OCI-LY1 (cell line): ENCODE measurements at regions not wholly inside any gene's neighbourhood (a gene's known extent, or its start where the extent isn't known, plus 50 kb on each side); places are given as distances from the start of the nearest gene placed in this dataset.

ENCODE experiments used
- EZH2 ChIP-seq: fragments of 200-600 bp; sonication (generic), shearing (Covaris generic); IDR thresholded peaks from 2 replicates; pipeline ENCODE4 v1.8.0; 2017; ENCODE audit warnings: borderline replicate concordance, mixed run types, mild to moderate bottlenecking, antibody characterized with exemption, low read length, moderate library complexity, mixed read lengths
- TF ChIP-seq, protein P1 (sequence below): fragments of 200-600 bp; sonication (generic), shearing (Covaris generic); IDR thresholded peaks from 2 replicates; pipeline ENCODE4 v1.5.1; 2017; ENCODE audit warnings: mild to moderate bottlenecking, antibody characterized with exemption, low read length, moderate library complexity, mixed read lengths

DNA sequence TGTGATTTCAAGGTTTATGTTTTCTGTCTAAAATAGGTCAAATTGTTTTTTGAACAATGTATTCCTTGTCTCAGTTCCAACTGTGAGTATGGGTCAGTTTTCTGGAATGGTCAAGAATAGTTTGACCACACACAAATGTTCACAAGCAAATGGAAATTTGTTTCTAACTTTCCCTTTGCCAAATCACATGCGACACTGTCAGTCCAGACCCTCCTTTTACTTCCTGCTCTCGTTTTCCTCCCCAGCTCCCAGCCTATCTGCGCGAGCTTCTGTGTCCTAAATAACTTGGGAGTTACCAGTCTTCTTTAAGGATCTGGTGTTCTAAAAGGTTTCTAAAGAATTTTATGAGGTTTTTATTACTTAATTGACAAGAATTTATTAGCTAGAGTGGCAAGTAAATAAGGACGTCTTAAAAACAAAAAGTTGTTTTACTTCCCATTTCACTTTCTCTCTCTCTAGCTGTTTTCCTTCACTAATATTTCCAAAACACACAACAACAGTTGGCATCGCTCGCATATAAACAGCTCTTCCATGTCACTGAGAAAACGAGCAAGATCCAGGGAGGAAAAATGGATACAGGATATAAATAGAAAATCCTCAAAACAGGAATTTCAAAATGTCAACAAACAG is 266.1 kb upstream of the KLF6 start:
- TF ChIP-seq, protein P1, sequence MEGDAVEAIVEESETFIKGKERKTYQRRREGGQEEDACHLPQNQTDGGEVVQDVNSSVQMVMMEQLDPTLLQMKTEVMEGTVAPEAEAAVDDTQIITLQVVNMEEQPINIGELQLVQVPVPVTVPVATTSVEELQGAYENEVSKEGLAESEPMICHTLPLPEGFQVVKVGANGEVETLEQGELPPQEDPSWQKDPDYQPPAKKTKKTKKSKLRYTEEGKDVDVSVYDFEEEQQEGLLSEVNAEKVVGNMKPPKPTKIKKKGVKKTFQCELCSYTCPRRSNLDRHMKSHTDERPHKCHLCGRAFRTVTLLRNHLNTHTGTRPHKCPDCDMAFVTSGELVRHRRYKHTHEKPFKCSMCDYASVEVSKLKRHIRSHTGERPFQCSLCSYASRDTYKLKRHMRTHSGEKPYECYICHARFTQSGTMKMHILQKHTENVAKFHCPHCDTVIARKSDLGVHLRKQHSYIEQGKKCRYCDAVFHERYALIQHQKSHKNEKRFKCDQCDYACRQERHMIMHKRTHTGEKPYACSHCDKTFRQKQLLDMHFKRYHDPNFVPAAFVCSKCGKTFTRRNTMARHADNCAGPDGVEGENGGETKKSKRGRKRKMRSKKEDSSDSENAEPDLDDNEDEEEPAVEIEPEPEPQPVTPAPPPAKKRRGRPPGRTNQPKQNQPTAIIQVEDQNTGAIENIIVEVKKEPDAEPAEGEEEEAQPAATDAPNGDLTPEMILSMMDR, result no peak
- TF ChIP-seq EZH2, result no peak
